GM18870 (cell line): ENCODE measurements at regions not wholly inside any gene's neighbourhood (a gene's known extent, or its start where the extent isn't known, plus 50 kb on each side); places are given as distances from the start of the nearest gene placed in this dataset.

ENCODE experiments used
- ATAC-seq: cut with Tn5 transposase; IDR thresholded peaks from one replicate; pipeline ENCODE4 v1.9.1; 2021; ENCODE audit warnings: moderate library complexity; ENCODE audit not compliant: unreplicated experiment

DNA sequence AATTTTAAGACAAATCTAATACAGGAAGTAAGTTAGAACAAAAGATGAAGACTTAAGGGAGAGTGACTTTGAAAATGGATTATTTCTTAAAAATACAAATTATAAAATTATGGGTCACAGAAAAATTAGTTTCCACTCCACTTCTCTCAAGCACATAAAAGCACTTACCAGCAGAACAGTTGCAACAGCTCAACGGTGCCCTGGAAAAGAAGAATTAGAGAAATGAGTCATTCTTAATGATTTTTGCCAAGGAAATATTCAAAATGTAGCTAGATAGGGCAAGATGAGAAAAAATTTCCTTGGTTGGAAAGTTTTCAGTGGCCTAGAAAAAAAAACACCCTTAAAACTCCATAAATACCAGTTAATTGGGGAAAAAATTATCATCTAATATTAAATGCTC is 2185.6 kb upstream of the CELF4 start:
- no peak for ATAC-seq

DNA sequence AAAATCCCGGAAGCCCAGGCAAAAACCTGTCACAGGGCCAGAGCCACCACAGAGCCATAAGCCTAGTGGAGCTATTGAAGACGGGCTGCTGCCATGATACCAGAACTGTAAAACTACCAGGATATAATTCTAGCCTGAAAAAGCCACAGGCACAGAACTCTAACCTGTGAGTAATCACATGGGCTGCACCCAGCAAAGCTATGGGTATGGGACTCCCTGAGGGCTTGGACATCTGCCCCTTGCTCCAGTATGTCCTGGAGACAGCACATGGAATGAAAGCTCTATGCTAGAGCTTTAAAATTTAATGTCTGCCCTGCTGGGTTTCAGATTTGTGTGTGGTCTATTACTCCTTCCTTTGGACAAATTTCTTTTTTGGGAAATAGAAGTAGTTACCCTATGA is 2183.6 kb upstream of the CELF4 start:
- ATAC-seq, result no peak

DNA sequence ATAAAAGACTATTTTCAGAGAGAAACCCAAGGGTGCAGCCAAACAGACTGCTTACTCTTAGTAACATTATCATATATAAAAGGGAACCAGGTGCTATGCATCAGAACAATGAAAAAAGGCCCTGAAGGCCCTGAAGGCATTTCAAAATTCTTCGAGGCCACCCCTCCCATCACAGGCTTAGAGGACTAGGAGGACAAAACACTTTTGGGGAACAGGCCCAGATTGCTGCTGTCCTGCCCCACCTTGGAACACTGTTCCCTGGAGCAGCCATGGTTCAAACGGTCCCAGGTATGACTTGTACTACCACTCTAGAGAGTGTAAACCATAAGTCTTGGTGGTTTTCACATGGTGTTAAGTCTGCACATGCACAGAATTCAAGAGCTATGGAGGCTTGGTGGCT is 2183.1 kb upstream of the CELF4 start:
- no peak for ATAC-seq

DNA sequence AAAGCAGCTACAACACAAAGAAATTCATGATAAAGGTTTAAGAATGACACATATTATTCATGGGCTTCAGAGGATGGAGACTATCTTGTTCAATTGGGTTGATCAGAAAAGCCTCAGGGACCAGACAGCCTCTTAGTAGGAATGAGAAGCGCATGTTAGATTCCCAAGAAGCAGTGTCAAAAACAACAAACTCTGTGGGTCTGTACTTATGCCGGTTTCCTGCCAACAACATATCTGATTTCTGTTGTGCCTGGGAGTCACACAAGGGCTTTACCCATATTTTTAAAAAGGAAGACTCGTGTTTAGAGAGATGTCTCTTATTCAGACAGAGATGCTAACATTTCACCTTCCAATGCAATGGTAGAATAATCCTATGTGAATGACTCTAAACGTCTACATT is 2180.6 kb upstream of the CELF4 start:
- no peak for ATAC-seq

DNA sequence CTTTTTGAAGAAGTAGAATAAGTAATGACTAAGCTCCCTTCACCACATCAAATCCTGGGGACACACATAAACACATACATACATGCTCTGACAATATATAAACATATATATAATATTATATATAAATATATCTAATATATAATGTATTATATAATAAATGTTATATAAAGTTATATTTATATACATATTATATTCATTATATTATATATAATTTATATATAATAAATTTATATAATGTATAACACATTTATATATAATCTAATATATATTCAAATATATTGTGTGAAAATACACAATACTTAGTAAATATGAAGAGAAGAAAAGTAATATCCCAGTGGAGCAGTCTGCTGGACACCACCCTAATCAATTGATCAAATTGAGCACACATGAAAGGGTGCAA is 2177.9 kb upstream of the CELF4 start:
- no peak for ATAC-seq

DNA sequence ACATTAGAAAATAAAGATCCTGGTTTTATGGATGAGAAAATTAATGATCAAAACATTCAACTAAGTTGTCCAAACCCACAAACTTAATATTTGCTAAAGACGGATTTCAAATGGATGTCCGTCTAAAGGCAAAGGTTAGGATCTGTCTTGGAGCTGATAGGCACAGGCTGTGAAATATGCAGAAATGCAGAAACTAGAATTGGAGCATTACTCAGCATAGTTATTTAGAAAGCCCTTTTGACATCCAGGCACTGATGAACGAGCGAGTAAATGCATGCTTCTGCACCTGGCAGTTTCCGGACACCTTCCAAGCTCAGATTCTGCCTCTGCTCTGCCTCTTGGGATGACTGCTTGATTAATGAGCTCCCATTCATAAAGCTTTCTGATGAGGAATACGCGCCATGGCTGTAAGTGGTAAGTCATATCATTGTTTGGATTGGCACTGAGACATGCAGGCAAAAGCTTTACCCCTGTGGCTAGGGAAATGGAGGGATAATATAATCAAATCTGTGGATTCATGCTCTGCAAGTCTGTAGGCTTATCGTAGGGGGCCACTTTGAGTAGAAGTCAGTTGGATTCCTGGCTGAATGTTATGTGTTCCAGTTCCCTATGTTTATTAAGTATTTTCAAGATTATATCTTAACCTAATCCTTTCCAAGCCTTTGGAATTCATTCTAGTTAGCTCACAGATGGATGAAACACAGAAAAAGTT is 2176.3 kb upstream of the CELF4 start:
- no peak for ATAC-seq

DNA sequence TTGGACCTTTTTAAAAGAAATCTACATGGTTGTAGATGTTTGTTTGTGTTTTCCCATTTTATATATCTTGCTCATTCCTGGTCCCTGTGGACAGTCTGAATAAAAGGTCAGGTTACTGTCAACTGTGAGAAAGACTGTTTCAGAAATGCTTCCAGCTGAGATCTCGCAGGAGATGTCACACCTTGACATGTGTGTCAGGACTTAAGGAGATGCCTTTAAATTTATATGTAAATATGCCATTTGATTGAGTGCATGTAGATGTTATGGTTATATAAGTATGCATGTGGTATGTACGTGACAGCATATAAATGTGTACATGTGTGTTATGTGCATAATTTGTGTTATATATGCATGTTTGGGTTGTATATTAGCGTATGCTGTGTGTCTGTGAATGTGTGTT is 2172.3 kb upstream of the CELF4 start:
- ATAC-seq, result no peak

DNA sequence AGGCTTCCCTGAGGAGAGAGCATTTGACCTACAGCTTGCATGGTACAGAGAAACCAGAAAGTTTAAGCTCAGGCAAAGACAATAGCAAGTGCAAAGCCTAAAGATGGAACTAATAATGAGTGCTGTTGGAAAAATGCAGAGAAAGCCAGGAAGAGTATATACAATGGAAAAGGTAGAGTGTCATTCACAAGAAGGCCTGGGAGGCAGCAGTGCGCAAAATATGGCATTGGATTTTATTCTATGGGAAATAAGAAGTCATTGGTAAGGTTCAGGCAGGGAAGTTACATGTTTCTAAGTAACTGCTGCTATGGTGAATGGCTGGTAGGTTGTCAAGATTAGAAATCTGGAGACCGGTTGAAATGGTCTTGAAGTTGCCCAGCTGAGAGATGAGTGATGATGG is 2167.3 kb upstream of the CELF4 start:
- ATAC-seq, result no peak

DNA sequence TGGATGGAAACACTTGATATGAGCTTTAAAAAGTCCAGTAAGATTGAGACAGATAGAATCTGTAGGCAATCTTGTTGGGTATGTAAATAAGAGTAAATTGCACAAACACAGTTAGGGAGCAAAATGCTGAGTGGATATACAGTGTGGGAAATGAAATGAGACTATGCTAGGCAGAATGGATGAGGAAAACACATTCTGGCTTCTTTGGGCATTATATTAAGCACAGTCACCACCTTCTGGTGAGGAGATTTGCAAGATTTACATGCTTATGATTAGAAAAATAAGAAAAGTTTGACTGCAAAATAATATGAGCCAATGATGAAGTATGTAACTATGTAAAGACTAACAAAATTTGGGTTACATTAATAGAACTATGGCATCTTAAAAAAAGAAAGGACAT is 2165.0 kb upstream of the CELF4 start:
- ATAC-seq, result no peak

DNA sequence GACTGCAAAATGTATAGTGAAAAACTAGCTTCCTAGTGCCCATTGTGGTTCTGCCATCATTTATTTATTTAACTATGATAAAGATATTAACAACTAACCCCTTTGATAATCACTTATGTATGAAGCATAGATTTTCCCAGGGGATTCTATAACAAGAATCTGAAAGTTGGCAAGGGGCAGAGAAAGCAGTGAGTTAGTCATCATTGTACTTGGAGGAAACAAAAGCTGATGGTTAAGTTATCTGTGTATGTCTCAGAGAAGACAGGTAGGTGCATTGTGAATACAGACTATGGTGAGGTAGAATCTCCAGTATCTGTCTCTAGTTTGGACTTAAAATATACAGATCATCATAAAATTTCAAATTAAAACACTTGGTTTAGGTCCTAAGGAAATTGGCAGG is 2159.1 kb upstream of the CELF4 start:
- no peak for ATAC-seq

DNA sequence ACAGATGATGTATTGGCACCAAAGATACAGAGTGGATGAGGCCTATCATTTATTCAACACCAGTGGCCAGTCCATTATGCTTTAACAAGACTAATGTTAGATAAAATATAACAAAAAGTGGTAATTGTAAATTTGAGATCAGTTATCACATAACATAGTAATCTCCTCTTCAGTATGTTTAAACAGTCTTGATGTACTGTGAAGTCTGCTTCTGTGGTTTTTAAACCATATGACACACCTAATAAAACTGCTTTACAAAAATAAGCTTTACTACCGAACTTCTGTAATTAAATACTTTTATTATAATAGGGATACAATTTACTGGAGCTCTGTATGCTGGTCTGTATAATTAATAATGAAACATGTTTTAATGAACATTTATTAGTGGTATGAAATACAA is 2156.1 kb upstream of the CELF4 start:
- no peak for ATAC-seq

DNA sequence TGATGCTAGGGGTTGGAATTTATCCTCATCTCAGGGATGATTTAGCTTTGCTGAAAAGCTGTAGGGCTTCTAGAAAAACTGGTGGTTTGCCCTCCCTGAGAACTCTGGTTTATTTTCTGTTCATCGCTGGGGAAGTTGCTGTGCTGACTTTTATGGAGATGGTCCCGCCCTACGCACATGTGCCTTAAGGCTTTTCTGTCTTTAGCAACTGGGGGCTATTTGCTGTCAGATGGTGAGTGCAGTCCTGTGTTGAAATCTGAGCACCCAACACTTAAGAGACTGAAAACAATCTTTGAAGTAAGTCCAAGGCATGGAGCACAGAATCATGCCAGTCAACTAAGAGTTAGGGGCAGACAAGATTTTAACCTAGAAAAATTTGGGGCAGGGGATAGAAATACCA is 2148.4 kb upstream of the CELF4 start:
- ATAC-seq, result no peak

DNA sequence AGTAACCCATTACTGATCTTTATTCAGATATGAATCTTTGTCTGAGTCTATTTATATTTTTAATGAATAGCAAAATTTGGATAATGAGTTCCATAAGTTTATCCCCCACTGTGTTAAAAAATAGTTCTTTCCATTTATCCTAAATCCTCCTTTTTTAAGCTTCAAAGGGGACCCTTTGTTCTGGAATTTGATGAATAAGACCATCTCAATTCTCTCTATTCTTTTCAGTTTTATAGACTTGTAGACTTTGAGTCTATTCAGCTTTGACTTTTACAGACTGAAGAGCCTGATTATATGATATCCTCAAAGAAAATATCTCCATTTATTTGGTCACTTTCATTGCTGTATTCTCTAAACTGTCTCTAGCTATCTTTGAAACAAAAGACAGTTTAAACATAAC is 2146.1 kb upstream of the CELF4 start:
- ATAC-seq, result no peak

DNA sequence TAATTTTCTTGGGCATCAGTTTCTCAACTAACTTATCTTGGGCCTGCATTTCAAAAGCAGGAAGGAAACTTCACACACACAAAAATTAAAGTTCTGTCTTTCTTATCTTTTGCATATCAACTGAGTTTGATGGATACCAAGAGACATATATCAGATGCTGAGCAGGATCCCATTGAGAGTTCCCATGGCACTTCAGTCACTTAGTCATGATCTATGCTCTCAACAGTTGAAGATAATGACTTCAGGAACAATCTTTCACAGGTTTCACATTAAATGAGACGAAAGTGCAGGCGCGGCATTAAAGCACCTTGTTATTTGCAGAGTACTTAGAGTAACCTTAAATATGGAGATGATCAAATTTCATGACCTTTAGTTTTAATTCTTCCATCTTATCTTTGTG is 2139.8 kb upstream of the CELF4 start:
- ATAC-seq, result no peak

DNA sequence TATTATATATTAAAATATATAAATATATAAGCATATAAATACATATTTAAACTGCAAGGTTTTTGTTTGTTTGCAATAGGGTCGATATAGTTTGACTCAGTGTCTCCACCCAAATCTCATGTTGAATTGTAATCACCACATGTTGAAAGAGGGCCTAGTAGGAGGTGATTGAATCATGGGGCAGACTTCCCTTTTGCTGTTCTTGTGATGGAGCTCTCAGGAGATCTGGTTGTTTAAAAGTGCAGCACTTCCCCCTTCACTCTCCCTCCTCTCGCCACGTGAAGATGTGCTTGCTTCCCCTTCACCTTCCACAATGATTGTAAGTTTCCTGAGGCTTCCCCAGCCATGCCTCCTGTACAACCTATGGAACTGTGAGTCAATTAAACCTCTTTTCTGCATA is 2137.3 kb upstream of the CELF4 start:
- no peak for ATAC-seq

DNA sequence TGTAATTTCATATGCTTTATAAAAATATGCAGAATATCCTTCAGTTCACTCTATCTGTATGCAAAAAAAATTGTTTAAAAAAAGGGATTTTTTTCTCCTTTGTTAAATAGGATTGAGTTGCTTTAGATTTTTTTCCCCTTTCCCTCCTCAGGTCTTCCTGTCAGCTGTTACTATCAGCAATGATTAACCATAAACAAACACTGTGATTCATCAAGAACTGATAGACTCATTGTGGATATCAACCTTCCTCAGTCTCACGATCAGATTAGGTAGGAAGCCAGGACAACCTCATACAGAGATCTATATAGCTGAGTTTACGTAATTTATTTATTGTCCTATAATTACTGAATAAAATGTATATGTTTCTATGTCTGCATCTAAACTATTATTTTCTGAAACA is 2136.2 kb upstream of the CELF4 start:
- no peak for ATAC-seq

DNA sequence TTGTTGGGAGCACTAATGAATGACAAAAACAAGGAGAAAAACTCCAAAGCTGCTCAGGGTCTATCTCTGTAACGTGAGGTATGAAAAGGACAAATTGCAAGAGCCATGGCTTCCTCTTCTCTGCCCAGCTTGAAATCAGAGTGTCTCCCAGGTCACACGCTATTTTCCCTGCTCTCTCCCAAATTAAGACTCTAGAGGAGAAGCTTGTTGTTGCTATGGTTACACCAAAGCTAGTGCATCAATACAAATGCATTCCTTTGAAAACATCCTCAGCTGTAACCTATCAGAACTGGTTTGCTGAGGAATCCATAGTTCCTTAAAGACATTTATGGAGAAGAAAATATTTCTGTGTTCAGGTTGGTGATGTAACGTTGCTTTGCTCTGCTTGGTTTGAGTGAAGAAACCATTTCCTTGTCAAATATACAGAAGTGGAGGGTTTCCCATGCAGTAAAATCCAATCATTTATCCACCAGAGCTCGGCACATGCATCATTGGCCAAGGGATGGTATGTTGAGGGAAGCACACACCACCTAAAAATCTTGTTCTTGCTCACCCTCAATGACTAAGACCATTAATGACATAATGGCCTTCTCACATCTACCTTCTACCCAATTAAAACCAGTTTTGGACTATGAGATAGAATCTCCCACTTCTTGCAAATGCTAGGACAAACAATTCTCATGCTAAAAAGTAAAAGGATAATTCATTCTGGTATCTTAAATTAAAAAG is 2135.6 kb upstream of the CELF4 start:
- no peak for ATAC-seq

DNA sequence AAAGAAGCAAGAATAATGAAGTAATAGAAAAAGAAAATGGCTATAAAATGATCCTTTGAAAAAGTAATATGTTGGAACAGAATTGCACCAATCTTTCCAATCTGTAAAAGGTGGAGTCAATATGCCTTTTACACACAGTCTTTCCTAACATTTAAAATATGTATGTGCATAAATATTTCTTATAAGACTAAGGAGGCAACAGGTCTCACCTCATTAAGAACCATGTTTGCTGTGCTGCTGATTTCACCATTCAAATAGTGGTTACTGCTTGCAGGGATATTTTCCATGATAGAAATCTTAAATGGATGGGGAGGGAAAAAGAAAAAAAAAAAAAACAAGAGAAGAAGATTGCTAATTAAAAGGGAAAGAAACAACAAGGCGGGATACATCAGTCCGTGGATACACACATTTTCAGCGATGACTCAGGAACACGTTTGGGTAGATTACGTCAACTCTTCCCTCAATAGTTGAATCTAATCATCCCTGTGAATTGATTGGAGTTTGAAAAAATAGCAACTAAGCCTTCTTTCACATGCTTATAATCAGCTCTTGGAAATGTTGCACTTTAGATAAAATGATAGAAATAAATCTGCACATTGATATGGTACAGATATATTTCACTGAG is 2133.9 kb upstream of the CELF4 start:
- no peak for ATAC-seq

DNA sequence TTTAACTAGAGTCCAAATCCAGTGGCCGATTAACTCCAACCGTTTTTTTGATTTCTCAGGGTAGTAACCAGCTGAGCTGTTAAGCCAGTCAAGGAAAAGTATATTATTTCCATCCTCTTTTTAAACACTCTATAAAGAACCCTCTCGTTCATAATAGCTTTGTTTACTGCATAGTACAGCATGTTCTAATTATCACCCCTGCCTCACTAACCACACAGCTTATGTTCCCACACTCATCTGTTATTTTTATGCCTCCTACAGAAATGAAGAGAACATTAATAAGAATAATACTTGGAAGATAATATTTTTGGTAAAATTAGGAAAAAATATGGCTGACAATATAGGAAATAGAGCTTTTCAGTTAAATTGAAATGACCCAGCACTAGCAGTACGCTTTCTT is 2132.8 kb upstream of the CELF4 start:
- no peak for ATAC-seq

DNA sequence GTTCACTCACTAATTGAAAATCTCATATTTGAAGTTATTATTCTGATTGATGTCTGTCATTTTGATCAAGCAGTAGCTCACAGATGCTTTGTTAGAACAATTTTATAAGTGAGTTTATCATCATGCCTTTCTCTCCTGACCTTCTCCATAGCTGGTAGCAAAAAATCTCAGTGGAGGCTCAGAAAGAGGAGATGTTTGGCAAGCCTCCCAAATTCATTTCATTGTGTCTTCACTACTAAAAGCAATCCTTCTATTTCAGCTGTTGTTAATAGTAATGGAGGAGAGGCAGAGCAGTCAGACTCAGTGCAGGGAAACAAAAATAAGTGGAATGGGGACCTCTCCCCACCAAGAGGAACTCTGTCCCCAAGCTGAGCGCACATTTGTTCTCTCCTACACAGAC is 2127.8 kb upstream of the CELF4 start:
- ATAC-seq, result no peak

DNA sequence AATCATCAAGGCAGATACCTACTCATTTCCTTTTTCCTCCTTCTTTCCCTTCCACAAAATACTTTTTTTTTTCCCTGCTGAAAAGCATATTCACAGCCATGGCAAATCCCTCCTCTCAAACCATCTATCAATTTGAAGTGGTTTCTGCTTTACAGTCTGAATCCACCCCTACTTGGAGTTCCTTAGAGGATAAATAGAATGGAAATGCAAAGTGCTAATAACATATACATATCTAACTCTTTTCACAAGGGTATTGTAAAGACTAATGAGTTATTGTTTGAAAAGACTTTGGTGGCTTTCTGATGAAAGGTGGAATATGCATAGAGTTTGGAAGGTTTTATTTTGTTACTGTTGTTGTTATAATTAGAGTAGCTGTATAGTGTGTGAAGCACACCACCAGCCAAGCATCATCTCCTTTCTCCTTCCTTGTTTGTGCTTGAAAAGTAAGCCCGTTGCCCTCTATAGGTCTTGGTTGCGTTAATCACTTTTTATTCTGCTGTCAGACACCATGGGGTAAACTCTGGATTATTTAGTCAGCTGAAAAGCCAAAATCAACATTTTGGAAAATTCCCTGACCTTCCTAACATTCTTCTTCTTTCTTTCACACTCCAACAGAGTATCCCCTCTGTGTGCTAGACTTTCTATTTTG is 2126.9 kb upstream of the CELF4 start:
- ATAC-seq, result no peak

DNA sequence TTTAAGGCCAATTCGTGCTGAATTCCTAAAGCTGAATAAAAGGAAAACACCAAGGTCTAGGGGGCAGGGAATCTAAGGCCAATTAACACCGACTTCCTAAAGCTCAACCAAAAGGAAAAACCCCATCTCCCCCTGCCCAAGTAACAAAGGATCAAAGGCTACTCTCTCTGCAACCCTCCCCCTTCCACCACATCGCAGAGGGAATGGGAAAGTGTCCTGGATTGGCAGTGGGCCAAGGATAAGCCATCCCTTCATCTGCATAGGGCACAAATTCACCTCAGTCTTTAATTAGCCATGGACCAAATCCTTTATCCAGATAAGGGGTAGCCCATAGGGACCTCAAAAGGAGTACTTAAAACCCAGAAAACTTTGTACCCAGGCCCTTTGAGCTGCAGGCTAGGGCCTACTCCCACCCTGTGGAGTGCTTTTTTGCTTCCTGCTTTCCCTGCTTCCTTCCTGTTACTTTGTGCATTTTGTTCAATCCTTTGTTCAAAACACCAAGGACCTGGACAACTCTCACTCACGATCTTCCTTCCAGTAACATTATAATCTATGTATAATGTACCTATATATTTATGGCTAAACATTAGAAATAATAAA is 2119.8 kb upstream of the CELF4 start:
- ATAC-seq, result no peak
